Neural cell (in vitro differentiated cells): ENCODE measurements at regions not wholly inside any gene's neighbourhood (a gene's known extent, or its start where the extent isn't known, plus 50 kb on each side); places are given as distances from the start of the nearest gene placed in this dataset.

Experiments
- H2AFZ ChIP-seq: fragments of 200-600, 300-800 bp; sonication (generic), shearing (Covaris generic); 2 replicates; pipeline ENCODE4 v1.6.0; 2014; ENCODE audit warnings: low read depth, mild to moderate bottlenecking, antibody characterized with exemption, low read length, moderate library complexity
- H3F3A ChIP-seq: fragments of 200-600 bp; shearing (Covaris generic); 2 replicates; pipeline ENCODE4 v1.6.1; 2016; ENCODE audit warnings: mild to moderate bottlenecking, moderate library complexity, mixed read lengths, antibody characterized with exemption, low read length; ENCODE audit not compliant: insufficient read depth, poor library complexity, severe bottlenecking
- H3K27ac ChIP-seq: fragments of 200-600, 300-800 bp; sonication (generic), shearing (Covaris generic); 2 replicates; pipeline ENCODE4 v1.5.1; 2014; ENCODE audit warnings: mild to moderate bottlenecking, low read length, moderate library complexity
- H3K27me3 ChIP-seq: fragments of 300-800, 200-600 bp; sonication (generic), shearing (Covaris generic); 2 replicates; pipeline ENCODE4 v1.6.0; 2014; ENCODE audit warnings: mild to moderate bottlenecking, low read depth, low read length, moderate library complexity; ENCODE audit not compliant: insufficient read depth
- H3K36me3 ChIP-seq: fragments of 300-800, 200-600 bp; sonication (generic), shearing (Covaris generic); 2 replicates; pipeline ENCODE4 v1.5.1; 2014; ENCODE audit warnings: mild to moderate bottlenecking, antibody characterized with exemption, low read length, moderate library complexity; ENCODE audit not compliant: insufficient read depth
- H3K4me2 ChIP-seq: fragments of 300-800, 200-600 bp; sonication (generic), shearing (Covaris generic); 2 replicates; pipeline ENCODE4 v1.6.0; 2014; ENCODE audit warnings: mild to moderate bottlenecking, low read length
- H3K4me3 ChIP-seq: fragments of 300-800, 200-600 bp; sonication (generic), shearing (Covaris generic); 2 replicates; pipeline ENCODE4 v1.5.1; 2014; ENCODE audit warnings: mild to moderate bottlenecking, low read length, moderate library complexity
- H3K79me2 ChIP-seq: fragments of 200-600 bp; shearing (Covaris generic); replicated peaks from 2 replicates; pipeline ENCODE4 v1.6.0; 2014; ENCODE audit warnings: mild to moderate bottlenecking, low read length, moderate library complexity; ENCODE audit not compliant: insufficient read depth
- H3K9ac ChIP-seq: fragments of 300-800, 200-600 bp; sonication (generic), shearing (Covaris generic); 2 replicates; pipeline ENCODE4 v1.6.1; 2016; ENCODE audit warnings: mild to moderate bottlenecking, low read length, mixed read lengths
- H3K9me2 ChIP-seq: fragments of 200-600 bp; shearing (Covaris generic); 2 replicates; pipeline ENCODE4 v1.6.1; 2016; ENCODE audit warnings: mild to moderate bottlenecking, low read length, mixed read lengths; ENCODE audit not compliant: insufficient read depth
- H3K9me3 ChIP-seq: fragments of 200-600, 300-800 bp; sonication (generic), shearing (Covaris generic); 2 replicates; pipeline ENCODE4 v1.6.1; 2016; ENCODE audit warnings: mild to moderate bottlenecking, mixed run types, low read length, moderate library complexity, mixed read lengths
- H4K20me1 ChIP-seq: fragments of 200-600 bp; shearing (Covaris generic); 2 replicates; pipeline ENCODE4 v1.6.1; 2016; ENCODE audit warnings: mild to moderate bottlenecking, mixed run types; ENCODE audit not compliant: insufficient read depth
- EP300 ChIP-seq: fragments of 450-650 bp; conservative IDR thresholded peaks from 2 replicates; pipeline ENCODE4 v1.6.1; 2014; ENCODE audit warnings: antibody characterized with exemption, mild to moderate bottlenecking, moderate library complexity; ENCODE audit not compliant: poor library complexity, severe bottlenecking
- EZH2 ChIP-seq: fragments of 200-600, 300-800 bp; shearing (Covaris generic), sonication (generic); IDR thresholded peaks from 2 replicates; pipeline ENCODE4 v1.6.1; 2014; ENCODE audit warnings: antibody characterized with exemption, low read length, borderline replicate concordance, mild to moderate bottlenecking; ENCODE audit not compliant: insufficient read depth, poor library complexity, severe bottlenecking
- MXI1 ChIP-seq: fragments of 450-650 bp; conservative IDR thresholded peaks from 2 replicates; pipeline ENCODE4 v1.6.1; 2014; ENCODE audit warnings: antibody characterized with exemption, mild to moderate bottlenecking; ENCODE audit not compliant: poor library complexity, severe bottlenecking
- POLR2AphosphoS5 ChIP-seq: IDR thresholded peaks from 2 replicates; pipeline ENCODE4 v1.6.1; 2012
- RAD21 ChIP-seq: fragments of 450-650 bp; conservative IDR thresholded peaks from 2 replicates; pipeline ENCODE4 v1.6.1; 2014; ENCODE audit warnings: antibody characterized with exemption, mild to moderate bottlenecking, moderate library complexity
- SMC3 ChIP-seq: fragments of 450-650 bp; conservative IDR thresholded peaks from 2 replicates; pipeline ENCODE4 v1.6.1; 2014; ENCODE audit warnings: antibody characterized with exemption, mild to moderate bottlenecking, moderate library complexity; ENCODE audit not compliant: poor library complexity
- TAF1 ChIP-seq: IDR thresholded peaks from 2 replicates; pipeline ENCODE4 v1.6.1; 2012; ENCODE audit warnings: low read depth
- TF ChIP-seq, protein P1 (sequence below): IDR thresholded peaks from 2 replicates; pipeline ENCODE4 v1.6.1; 2012; ENCODE audit warnings: borderline replicate concordance
- TF ChIP-seq, protein P2 (sequence below): fragments of 450-650 bp; IDR thresholded peaks from 2 replicates; pipeline ENCODE4 v1.5.1; 2014; ENCODE audit warnings: antibody characterized with exemption, mild to moderate bottlenecking, moderate library complexity; ENCODE audit not compliant: poor library complexity, severe bottlenecking

DNA sequence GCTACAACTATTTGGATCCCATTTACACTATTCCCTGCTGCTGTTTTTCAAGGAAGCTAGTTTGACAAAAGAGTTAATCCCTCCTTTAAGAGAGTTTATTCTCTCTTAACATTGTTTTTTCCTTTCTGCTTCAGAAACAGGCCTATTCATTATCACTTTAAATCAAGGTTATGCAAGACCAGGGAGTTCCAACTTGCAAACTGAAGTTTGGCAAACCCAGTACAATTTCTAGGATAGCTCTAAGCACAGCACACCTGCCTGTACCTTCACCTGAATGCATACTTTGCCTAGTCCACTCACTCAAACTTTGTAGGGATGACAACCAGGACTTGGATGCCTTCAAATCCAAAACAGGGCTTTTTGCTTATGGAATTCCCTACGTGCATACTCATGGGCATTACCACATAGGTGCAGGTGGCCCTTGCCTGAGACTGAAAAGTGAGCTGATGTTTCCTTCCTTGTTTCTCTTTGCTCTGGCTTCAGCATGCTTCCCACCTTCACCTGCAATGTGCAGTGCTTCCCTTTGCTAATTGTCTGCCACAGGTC lies 193.8 kb upstream of the MMADHC start:
- Histone ChIP-seq H3F3A (no peaks in the 10 kb centered on the region), H3K27ac (no peak overlapping the region), H3K4me2 (no peak overlapping the region), H3K36me3 (no peaks in the 10 kb centered on the region), H3K4me3 (no peak overlapping the region), H2AFZ (no peak overlapping the region), H3K9me2 (no peaks in the 10 kb centered on the region), H3K79me2 (no peaks in the 10 kb centered on the region), H3K9ac (no peak overlapping the region), H3K9me3 (no peaks in the 10 kb centered on the region), H3K27me3 (no peaks in the 10 kb centered on the region), H4K20me1 (no peaks in the 10 kb centered on the region)
- no peak for TF ChIP-seq SMC3
- TF ChIP-seq TAF1 = no peak
- no peak for TF ChIP-seq EP300
- TF ChIP-seq, protein P1, sequence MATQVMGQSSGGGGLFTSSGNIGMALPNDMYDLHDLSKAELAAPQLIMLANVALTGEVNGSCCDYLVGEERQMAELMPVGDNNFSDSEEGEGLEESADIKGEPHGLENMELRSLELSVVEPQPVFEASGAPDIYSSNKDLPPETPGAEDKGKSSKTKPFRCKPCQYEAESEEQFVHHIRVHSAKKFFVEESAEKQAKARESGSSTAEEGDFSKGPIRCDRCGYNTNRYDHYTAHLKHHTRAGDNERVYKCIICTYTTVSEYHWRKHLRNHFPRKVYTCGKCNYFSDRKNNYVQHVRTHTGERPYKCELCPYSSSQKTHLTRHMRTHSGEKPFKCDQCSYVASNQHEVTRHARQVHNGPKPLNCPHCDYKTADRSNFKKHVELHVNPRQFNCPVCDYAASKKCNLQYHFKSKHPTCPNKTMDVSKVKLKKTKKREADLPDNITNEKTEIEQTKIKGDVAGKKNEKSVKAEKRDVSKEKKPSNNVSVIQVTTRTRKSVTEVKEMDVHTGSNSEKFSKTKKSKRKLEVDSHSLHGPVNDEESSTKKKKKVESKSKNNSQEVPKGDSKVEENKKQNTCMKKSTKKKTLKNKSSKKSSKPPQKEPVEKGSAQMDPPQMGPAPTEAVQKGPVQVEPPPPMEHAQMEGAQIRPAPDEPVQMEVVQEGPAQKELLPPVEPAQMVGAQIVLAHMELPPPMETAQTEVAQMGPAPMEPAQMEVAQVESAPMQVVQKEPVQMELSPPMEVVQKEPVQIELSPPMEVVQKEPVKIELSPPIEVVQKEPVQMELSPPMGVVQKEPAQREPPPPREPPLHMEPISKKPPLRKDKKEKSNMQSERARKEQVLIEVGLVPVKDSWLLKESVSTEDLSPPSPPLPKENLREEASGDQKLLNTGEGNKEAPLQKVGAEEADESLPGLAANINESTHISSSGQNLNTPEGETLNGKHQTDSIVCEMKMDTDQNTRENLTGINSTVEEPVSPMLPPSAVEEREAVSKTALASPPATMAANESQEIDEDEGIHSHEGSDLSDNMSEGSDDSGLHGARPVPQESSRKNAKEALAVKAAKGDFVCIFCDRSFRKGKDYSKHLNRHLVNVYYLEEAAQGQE = no peak
- no peak for TF ChIP-seq RAD21
- no peak for TF ChIP-seq MXI1
- no peak for TF ChIP-seq POLR2AphosphoS5
- no peak for TF ChIP-seq EZH2
- TF ChIP-seq, protein P2, sequence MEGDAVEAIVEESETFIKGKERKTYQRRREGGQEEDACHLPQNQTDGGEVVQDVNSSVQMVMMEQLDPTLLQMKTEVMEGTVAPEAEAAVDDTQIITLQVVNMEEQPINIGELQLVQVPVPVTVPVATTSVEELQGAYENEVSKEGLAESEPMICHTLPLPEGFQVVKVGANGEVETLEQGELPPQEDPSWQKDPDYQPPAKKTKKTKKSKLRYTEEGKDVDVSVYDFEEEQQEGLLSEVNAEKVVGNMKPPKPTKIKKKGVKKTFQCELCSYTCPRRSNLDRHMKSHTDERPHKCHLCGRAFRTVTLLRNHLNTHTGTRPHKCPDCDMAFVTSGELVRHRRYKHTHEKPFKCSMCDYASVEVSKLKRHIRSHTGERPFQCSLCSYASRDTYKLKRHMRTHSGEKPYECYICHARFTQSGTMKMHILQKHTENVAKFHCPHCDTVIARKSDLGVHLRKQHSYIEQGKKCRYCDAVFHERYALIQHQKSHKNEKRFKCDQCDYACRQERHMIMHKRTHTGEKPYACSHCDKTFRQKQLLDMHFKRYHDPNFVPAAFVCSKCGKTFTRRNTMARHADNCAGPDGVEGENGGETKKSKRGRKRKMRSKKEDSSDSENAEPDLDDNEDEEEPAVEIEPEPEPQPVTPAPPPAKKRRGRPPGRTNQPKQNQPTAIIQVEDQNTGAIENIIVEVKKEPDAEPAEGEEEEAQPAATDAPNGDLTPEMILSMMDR = no peak

DNA sequence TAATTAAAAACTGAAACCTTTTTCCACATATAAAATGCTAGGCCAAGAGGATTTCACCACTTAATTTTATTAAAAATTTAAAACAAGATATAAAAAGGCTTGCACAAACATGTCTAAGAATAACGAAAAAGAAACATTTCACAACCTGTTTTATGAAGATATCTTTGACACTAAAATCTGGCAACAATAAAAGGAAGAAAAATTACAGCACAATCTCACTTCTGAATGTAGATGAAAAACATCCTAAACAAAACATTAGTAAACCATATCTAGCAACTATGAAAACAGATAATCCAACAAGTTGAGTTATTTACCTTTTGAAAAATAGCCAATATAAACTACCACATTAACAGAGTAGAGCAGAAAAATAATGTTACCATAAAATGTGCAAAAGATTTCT lies 185.4 kb upstream of the MMADHC start:
- no peaks in the 10 kb centered on the region for H3K27me3 ChIP-seq
- H3K27ac ChIP-seq = no peak overlapping the region
- H3K9me3 ChIP-seq = no peaks in the 10 kb centered on the region
- H3K36me3 ChIP-seq = no peaks in the 10 kb centered on the region
- H3K4me2 ChIP-seq = no peak overlapping the region
- no peaks in the 10 kb centered on the region for H3K79me2 ChIP-seq
- TF ChIP-seq, protein P1 = no peak
- no peak for TF ChIP-seq RAD21
- H3K4me3 ChIP-seq = no peak overlapping the region
- H4K20me1 ChIP-seq = no peaks in the 10 kb centered on the region
- H3K9ac ChIP-seq = no peak overlapping the region
- H2AFZ ChIP-seq = no peak overlapping the region
- no peaks in the 10 kb centered on the region for H3K9me2 ChIP-seq
- H3F3A ChIP-seq = no peaks in the 10 kb centered on the region
